ENCODE measurements at regions not wholly inside any gene's neighbourhood (a gene's known extent, or its start where the extent isn't known, plus 50 kb on each side); places are given as distances from the start of the nearest gene placed in this dataset.

- peaks cover 0 to 33% (median 0%) of the 10 kb centered on the region in 4 donors for H3K9me3 ChIP-seq
- H3K27ac ChIP-seq, result no peak overlapping the region
- no peaks in the 10 kb centered on the region for H3K4me1 ChIP-seq
- no peak for DNase-seq (ENCODE audit: low spot score in 2 of 2)
- H3K4me3 ChIP-seq, result no peak overlapping the region
- TF ChIP-seq EP300 (IDR thresholded peaks at IDR 0.05), result no peak
- TF ChIP-seq, protein P1, sequence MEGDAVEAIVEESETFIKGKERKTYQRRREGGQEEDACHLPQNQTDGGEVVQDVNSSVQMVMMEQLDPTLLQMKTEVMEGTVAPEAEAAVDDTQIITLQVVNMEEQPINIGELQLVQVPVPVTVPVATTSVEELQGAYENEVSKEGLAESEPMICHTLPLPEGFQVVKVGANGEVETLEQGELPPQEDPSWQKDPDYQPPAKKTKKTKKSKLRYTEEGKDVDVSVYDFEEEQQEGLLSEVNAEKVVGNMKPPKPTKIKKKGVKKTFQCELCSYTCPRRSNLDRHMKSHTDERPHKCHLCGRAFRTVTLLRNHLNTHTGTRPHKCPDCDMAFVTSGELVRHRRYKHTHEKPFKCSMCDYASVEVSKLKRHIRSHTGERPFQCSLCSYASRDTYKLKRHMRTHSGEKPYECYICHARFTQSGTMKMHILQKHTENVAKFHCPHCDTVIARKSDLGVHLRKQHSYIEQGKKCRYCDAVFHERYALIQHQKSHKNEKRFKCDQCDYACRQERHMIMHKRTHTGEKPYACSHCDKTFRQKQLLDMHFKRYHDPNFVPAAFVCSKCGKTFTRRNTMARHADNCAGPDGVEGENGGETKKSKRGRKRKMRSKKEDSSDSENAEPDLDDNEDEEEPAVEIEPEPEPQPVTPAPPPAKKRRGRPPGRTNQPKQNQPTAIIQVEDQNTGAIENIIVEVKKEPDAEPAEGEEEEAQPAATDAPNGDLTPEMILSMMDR (IDR thresholded peaks at IDR 0.05), result no peak
- no peak for TF ChIP-seq POLR2A (IDR thresholded peaks at IDR 0.05)
- WGBS, 2 donors, result 55 to 83% methylated on average over 2 of the region's 2 CpGs
- no peaks in the 10 kb centered on the region for H3K27me3 ChIP-seq
- no peaks in the 10 kb centered on the region for H3K36me3 ChIP-seq
Observed at GRCh38 chr7:98698976-98699375, 81.9 kb downstream of the NPTX2 start.

DNA sequence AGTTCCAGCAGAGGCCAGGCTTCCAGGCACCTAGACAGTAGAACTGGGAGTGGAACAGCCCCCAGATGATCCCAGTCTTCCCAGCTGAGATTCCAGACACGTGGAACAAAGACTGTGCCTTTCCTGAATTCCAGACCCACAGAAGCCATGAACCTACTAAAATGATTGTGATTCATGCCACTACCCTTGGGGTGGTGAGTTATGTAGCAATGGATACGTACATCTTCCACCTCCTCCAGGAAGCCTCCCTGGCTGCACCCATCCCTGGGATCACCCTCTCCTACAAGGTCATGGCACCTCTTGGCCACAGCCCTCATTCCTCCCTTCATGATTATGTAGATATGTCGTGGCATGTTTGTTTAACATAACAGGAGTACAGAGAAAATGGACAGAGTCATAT lies 83.4 kb downstream of the NPTX2 start:
- Histone ChIP-seq H3K4me1 (no peaks in the 10 kb centered on the region), H3K9me3 (peaks cover 0 to 27% (median 0%) of the 10 kb centered on the region in 4 donors), H3K27me3 (no peaks in the 10 kb centered on the region), H3K36me3 (no peaks in the 10 kb centered on the region), H3K4me3 (no peak overlapping the region), H3K27ac (no peak overlapping the region)
- TF ChIP-seq POLR2A (IDR thresholded peaks at IDR 0.05) (no peak), EP300 (IDR thresholded peaks at IDR 0.05) (no peak)
- TF ChIP-seq, protein P1 (IDR thresholded peaks at IDR 0.05), result no peak
- no peak for DNase-seq (ENCODE audit: low spot score in 2 of 2)
- 62 to 64% methylated on average over 3 of the region's 3 CpGs for WGBS, 2 donors

- Histone ChIP-seq H3K27me3 (no peaks in the 10 kb centered on the region), H3K36me3 (no peaks in the 10 kb centered on the region), H3K4me1 (no peaks in the 10 kb centered on the region), H3K9me3 (peaks cover 0 to 21% (median 0%) of the 10 kb centered on the region in 4 donors), H3K27ac (no peak overlapping the region), H3K4me3 (no peak overlapping the region)
- WGBS, 2 donors, result 80 to 87% methylated on average over 11 of the region's 11 CpGs
- TF ChIP-seq EP300 (IDR thresholded peaks at IDR 0.05) (no peak), POLR2A (IDR thresholded peaks at IDR 0.05) (no peak)
- TF ChIP-seq, protein P1 (IDR thresholded peaks at IDR 0.05), result no peak
- DNase-seq (ENCODE audit: low spot score in 2 of 2), result no peak
Observed at GRCh38 chr7:98701372-98701771, 84.3 kb downstream of the NPTX2 start.

DNA sequence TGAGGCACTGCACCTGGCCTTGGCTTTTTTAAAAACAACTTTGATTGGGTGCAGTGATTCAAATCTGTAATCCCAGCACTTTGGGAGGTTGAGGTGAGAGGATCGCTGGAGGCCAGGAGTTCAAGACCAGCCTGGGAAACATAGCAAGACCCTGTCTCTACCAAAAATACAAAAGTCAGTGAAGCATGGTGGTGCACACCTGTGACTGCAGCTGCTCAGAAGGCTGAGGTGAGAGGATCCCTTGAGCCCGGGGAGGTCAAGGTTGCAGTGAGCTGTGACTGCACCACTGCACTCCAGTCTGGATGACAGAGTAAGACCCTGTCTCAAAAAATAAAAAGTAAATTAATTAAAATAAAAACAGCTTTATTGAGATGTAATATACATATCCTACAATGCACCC lies 84.9 kb downstream of the NPTX2 start:
- Histone ChIP-seq H3K27ac (no peak overlapping the region), H3K4me1 (no peaks in the 10 kb centered on the region), H3K4me3 (no peak overlapping the region), H3K36me3 (no peaks in the 10 kb centered on the region), H3K27me3 (no peaks in the 10 kb centered on the region), H3K9me3 (peaks cover 0 to 21% (median 0%) of the 10 kb centered on the region in 4 donors)
- DNase-seq (ENCODE audit: low spot score in 2 of 2), result no peak
- TF ChIP-seq EP300 (IDR thresholded peaks at IDR 0.05) (no peak), POLR2A (IDR thresholded peaks at IDR 0.05) (no peak)
- TF ChIP-seq, protein P1 (IDR thresholded peaks at IDR 0.05), result no peak
- WGBS, 2 donors, result 92 to 95% methylated on average over 2 of the region's 2 CpGs

GRCh38 chr7:98703916-98704315 lies 86.8 kb downstream of the NPTX2 start:
- no peak for DNase-seq (ENCODE audit: low spot score in 2 of 2)
- H3K9me3 ChIP-seq, result peaks cover 0 to 19% (median 0%) of the 10 kb centered on the region in 4 donors
- TF ChIP-seq EP300 (IDR thresholded peaks at IDR 0.05), result no peak
- no peak for TF ChIP-seq POLR2A (IDR thresholded peaks at IDR 0.05)
- TF ChIP-seq, protein P1 (IDR thresholded peaks at IDR 0.05), result no peak
- 70 to 77% methylated on average over 10 of the region's 10 CpGs for WGBS, 2 donors
- H3K36me3 ChIP-seq, result no peaks in the 10 kb centered on the region
- H3K27ac ChIP-seq, result no peak overlapping the region
- H3K4me1 ChIP-seq, result no peaks in the 10 kb centered on the region
- H3K27me3 ChIP-seq, result no peaks in the 10 kb centered on the region
- H3K4me3 ChIP-seq, result no peak overlapping the region

Measured in tibial nerve (tissue), 4 donors.